Psoas muscle (tissue), 7 donors: ENCODE measurements at regions not wholly inside any gene's neighbourhood (a gene's known extent, or its start where the extent isn't known, plus 50 kb on each side); places are given as distances from the start of the nearest gene placed in this dataset.

Experiments used
- ATAC-seq, 4 donors: fragments of 200-7000 bp; cut with Tn5 transposase; one replicate each; pipeline ENCODE4 v1.9.1; 2020; ENCODE audit warnings: moderate library complexity in 3 of 4, mild to moderate bottlenecking in 2 of 4
- DNase-seq, 2 donors: peaks; one replicate each; pipeline ENCODE4 v3.0.0-alpha.2; 2020
- H3K27ac ChIP-seq: fragments of 200-600 bp; one replicate; pipeline ENCODE4 v1.8.0; 2022
- H3K27me3 ChIP-seq, 3 donors: fragments of 200-600 bp in 1 of 3; one replicate each; pipeline versions ENCODE4 v1.6.1 to v1.8.0; 2013 to 2022; ENCODE audit warnings: low read length in 2 of 3, mild to moderate bottlenecking in 2 of 3, moderate library complexity in 1 of 3; ENCODE audit not compliant: insufficient read depth in 3 of 3
- H3K36me3 ChIP-seq, 2 donors: fragments of 200-600 bp in 1 of 2; one replicate each; pipeline versions ENCODE4 v1.6.1 to v1.8.0; 2013 to 2022; ENCODE audit warnings: low read depth in 1 of 2, mild to moderate bottlenecking in 1 of 2, moderate library complexity in 1 of 2; ENCODE audit not compliant: insufficient read depth in 1 of 2
- H3K4me1 ChIP-seq: fragments of 200-600 bp; one replicate; pipeline ENCODE4 v1.8.0; 2022
- H3K4me3 ChIP-seq: fragments of 200-600 bp; one replicate; pipeline ENCODE4 v1.8.0; 2022; ENCODE audit warnings: mild to moderate bottlenecking
- H3K9me3 ChIP-seq: fragments of 200-600 bp; one replicate; pipeline ENCODE4 v1.8.0; 2022
- CTCF ChIP-seq: fragments of 200-600 bp; IDR thresholded peaks from one replicate; pipeline ENCODE4 v1.8.0; 2022; ENCODE audit warnings: antibody characterized with exemption
- WGBS, 3 donors: extraction: QIAGEN DNeasy Blood & Tissue Kit; methylation state at CpG; one replicate each; pipeline versions ENCODE4 v1.1.6 to v1.1.7; 2013; 5-methylcytosine and 5-hydroxymethylcytosine counted together
- intact Hi-C, 2 donors: fragments of 100-400 bp; cut with DNase I; formaldehyde crosslinking; loops; one replicate each; pipeline versions ENCODE4 v1.11.0 to v1.14.2; 2022
- donor health status: healthy with polysubstance abuse.
- donor health status: DM: no; HTN: no; CAD: no; lungs with moderate emphysema.
- donor health status: Bipolar disorder and iron deficiency.
- donor health status: healthy.
- donor health status: DM: yes; HTN: yes; CAD: no.
- donor health status: DM: no; HTN: no; CAD: no.
- donor health status: DM: yes; HTN: yes; CAD: no.

GRCh38 chr1:201692555-201693394, 136.2 kb upstream of the IPO9 start:
- H3K27ac ChIP-seq: no peak overlapping the region

GRCh38 chr1:201693890-201694607, 134.9 kb upstream of the IPO9 start:
- Histone ChIP-seq H3K27ac (no peak overlapping the region), H3K9me3 (no peaks in the 10 kb centered on the region), H3K4me1 (peaks cover 30% of the 10 kb centered on the region), H3K4me3 (no peak overlapping the region), H3K27me3 (no peaks in the 10 kb centered on the region), H3K36me3 (no peaks in the 10 kb centered on the region)
- ATAC-seq (no peak), DNase-seq (no peak)
- no peak for TF ChIP-seq CTCF
- WGBS, 3 donors: 68 to 78% (median 76%) methylated on average over 8 of the region's 8 CpGs
- intact Hi-C loops: no loop called here

More at GRCh38 chr1:201692555-201693394, 136.2 kb upstream of the IPO9 start:
- ATAC-seq (no peak), DNase-seq (no peak)
- Histone ChIP-seq H3K36me3 (no peaks in the 10 kb centered on the region), H3K4me1 (peaks cover 30% of the 10 kb centered on the region), H3K27me3 (no peaks in the 10 kb centered on the region), H3K9me3 (no peaks in the 10 kb centered on the region), H3K4me3 (no peak overlapping the region)
- intact Hi-C loops: no loop called here
- 76 to 82% (median 77%) methylated on average over 3 of the region's 3 CpGs for WGBS, 3 donors
- TF ChIP-seq CTCF: no peak

GRCh38 chr1:201694608-201695335, 134.2 kb upstream of the IPO9 start:
- peak in 1 of 4 donors; percentile 22 for ATAC-seq
- intact Hi-C loops: no loop called here
- H3K9me3 ChIP-seq: no peaks in the 10 kb centered on the region
- no peaks in the 10 kb centered on the region for H3K36me3 ChIP-seq
- 45 to 73% (median 56%) methylated on average over 12 of the region's 12 CpGs for WGBS, 3 donors
- H3K4me3 ChIP-seq: no peak overlapping the region
- no peak overlapping the region for H3K27ac ChIP-seq
- no peaks in the 10 kb centered on the region for H3K27me3 ChIP-seq
- no peak for TF ChIP-seq CTCF
- no peak for DNase-seq
- peaks cover 30% of the 10 kb centered on the region for H3K4me1 ChIP-seq

- no peak for TF ChIP-seq CTCF
- peaks cover 30% of the 10 kb centered on the region for H3K4me1 ChIP-seq
- intact Hi-C loops: no loop called here
- H3K36me3 ChIP-seq: no peaks in the 10 kb centered on the region
- H3K4me3 ChIP-seq: no peak overlapping the region
- H3K27me3 ChIP-seq: no peaks in the 10 kb centered on the region
- H3K9me3 ChIP-seq: no peaks in the 10 kb centered on the region
- ATAC-seq: peak in 1 of 4 donors; percentile 4
- no peak overlapping the region for H3K27ac ChIP-seq
- 52 to 74% (median 64%) methylated on average over 6 of the region's 6 CpGs for WGBS, 3 donors
- DNase-seq: no peak
These were observed 133.3 kb upstream of the IPO9 start for GRCh38 chr1:201695607-201696006.
